SK-N-SH (cell line): ENCODE measurements at regions not wholly inside any gene's neighbourhood (a gene's known extent, or its start where the extent isn't known, plus 50 kb on each side); places are given as distances from the start of the nearest gene placed in this dataset.

ENCODE experiments used
- CTCF ChIA-PET: fragments of 300-600, 350-600 bp; formaldehyde crosslinking; extraction: SDS; loops from one replicate; lab custom pipeline; 2021; lab: Yijun Ruan, JAX
- POLR2A ChIA-PET: fragments of 350-600 bp; sonication (Branson Sonifier 250); formaldehyde crosslinking; extraction: SDS; loops from one replicate; lab custom pipeline; 2020; ENCODE audit warnings: antibody characterized with exemption, inconsistent platforms; lab: Yijun Ruan, JAX
- DNase-seq: peaks from one replicate; pipeline ENCODE4 v3.0.0; 2012
- H2AFZ ChIP-seq: fragments of 200-600 bp; sonication (generic); 2 replicates; pipeline ENCODE4 v1.8.1; 2016; ENCODE audit warnings: antibody characterized with exemption, mild to moderate bottlenecking, low read depth
- H3F3A ChIP-seq: fragments of 200-600 bp; sonication (generic); replicated peaks from 2 replicates; pipeline ENCODE3; 2016; ENCODE audit warnings: antibody characterized with exemption, mild to moderate bottlenecking; ENCODE audit not compliant: insufficient read depth
- H3K27ac ChIP-seq, 2 experiments: fragments of 200-500 bp in 1 of 2; fragments of 200-600 bp in 1 of 2; sonication (Bioruptor generic) in 1 of 2; sonication (generic), shearing (Covaris generic) in 1 of 2; 2 replicates each; pipeline versions ENCODE4 v1.5.1 to v1.6.1; 2014 to 2016; ENCODE audit warnings: low read depth in 2 of 2, inconsistent platforms in 1 of 2, low read length in 1 of 2, mild to moderate bottlenecking in 1 of 2, mixed read lengths in 1 of 2
- H3K27me3 ChIP-seq: fragments of 200-600 bp; sonication (generic), shearing (Covaris generic); 2 replicates; pipeline ENCODE4 v1.6.1; 2016; ENCODE audit warnings: mixed run types; ENCODE audit not compliant: insufficient read depth
- H3K36me3 ChIP-seq, 2 experiments: fragments of 200-500 bp in 1 of 2; fragments of 200-600 bp in 1 of 2; sonication (Bioruptor generic) in 1 of 2; sonication (generic) in 1 of 2; replicated peaks in 1 of 2; 2 replicates each; pipeline versions ENCODE3 to v1.5.1; 2014 to 2016; ENCODE audit warnings: low read length in 1 of 2, mild to moderate bottlenecking in 1 of 2; ENCODE audit not compliant: insufficient read depth in 2 of 2, control insufficient read depth in 1 of 2
- H3K4me1 ChIP-seq, 2 experiments: fragments of 200-500 bp in 1 of 2; fragments of 200-600 bp in 1 of 2; sonication (Bioruptor generic) in 1 of 2; sonication (generic), shearing (Covaris generic) in 1 of 2; 2 replicates each; pipeline versions ENCODE4 v1.5.1 to v1.6.1; 2014 to 2016; ENCODE audit warnings: low read depth in 1 of 2, low read length in 1 of 2, mixed run types in 1 of 2; ENCODE audit not compliant: insufficient read depth in 2 of 2, control insufficient read depth in 1 of 2
- H3K4me2 ChIP-seq: fragments of 200-600 bp; sonication (generic), shearing (Covaris generic); 2 replicates; pipeline ENCODE4 v1.6.1; 2017; ENCODE audit warnings: mixed run types
- H3K4me3 ChIP-seq, 2 experiments: fragments of 200-500 bp in 1 of 2; fragments of 200-600 bp in 1 of 2; sonication (Bioruptor generic) in 1 of 2; sonication (generic), shearing (Covaris generic) in 1 of 2; 2 replicates each; pipeline versions ENCODE4 v1.5.1 to v1.8.1; 2014 to 2016; ENCODE audit warnings: low read depth in 2 of 2, inconsistent platforms in 1 of 2, low read length in 1 of 2, mild to moderate bottlenecking in 1 of 2, mixed read lengths in 1 of 2, moderate library complexity in 1 of 2
- H3K79me2 ChIP-seq: fragments of 200-600 bp; sonication (generic); 2 replicates; pipeline ENCODE4 v1.8.1; 2017; ENCODE audit warnings: mild to moderate bottlenecking; ENCODE audit not compliant: insufficient read depth
- H3K9ac ChIP-seq: fragments of 200-600 bp; sonication (generic); 2 replicates; pipeline ENCODE4 v1.6.1; 2017; ENCODE audit warnings: mixed run types
- H3K9me2 ChIP-seq: fragments of 200-600 bp; sonication (generic); 2 replicates; pipeline ENCODE4 v1.6.1; 2017; ENCODE audit warnings: mixed run types
- H3K9me3 ChIP-seq: fragments of 200-600 bp; sonication (generic); 2 replicates; pipeline ENCODE4 v1.6.1; 2017; ENCODE audit warnings: mixed run types, mild to moderate bottlenecking, moderate library complexity
- H4K20me1 ChIP-seq: fragments of 200-600 bp; sonication (generic); 2 replicates; pipeline ENCODE4 v1.6.1; 2017; ENCODE audit warnings: mild to moderate bottlenecking, mixed run types; ENCODE audit not compliant: insufficient read depth
- ELF1 ChIP-seq: IDR thresholded peaks from 2 replicates; pipeline ENCODE4 v1.4.0; 2012
- EZH2phosphoT487 ChIP-seq: fragments of 200-600 bp; sonication (generic); IDR thresholded peaks from 2 replicates; pipeline ENCODE4 v1.6.1; 2017; ENCODE audit warnings: low read depth, mixed run types, mild to moderate bottlenecking, antibody characterized with exemption, moderate library complexity, borderline replicate concordance
- FOSL2 ChIP-seq: IDR thresholded peaks from 2 replicates; pipeline ENCODE4 v1.4.0; 2012; ENCODE audit warnings: low read depth, mild to moderate bottlenecking, moderate library complexity, borderline replicate concordance
- FOXM1 ChIP-seq: IDR thresholded peaks from 2 replicates; pipeline ENCODE4 v1.4.0; 2012; ENCODE audit warnings: low read depth, mild to moderate bottlenecking
- JUND ChIP-seq: IDR thresholded peaks from 2 replicates; pipeline ENCODE4 v1.4.0; 2012
- MAX ChIP-seq: IDR thresholded peaks from 2 replicates; pipeline ENCODE4 v1.4.0; 2012; ENCODE audit warnings: low read depth
- MXI1 ChIP-seq: IDR thresholded peaks from 2 replicates; pipeline ENCODE4 v1.6.1; 2012; ENCODE audit warnings: mild to moderate bottlenecking, low read depth, low read length, improper control_type of control experiment
- NFIC ChIP-seq: IDR thresholded peaks from 2 replicates; pipeline ENCODE4 v1.4.0; 2012; ENCODE audit warnings: borderline replicate concordance
- NRF1 ChIP-seq: IDR thresholded peaks from 2 replicates; pipeline ENCODE4 v1.6.1; 2012; ENCODE audit warnings: low read depth, mild to moderate bottlenecking, low read length
- POLR2AphosphoS5 ChIP-seq: IDR thresholded peaks from 2 replicates; pipeline ENCODE4 v1.6.1; 2012; ENCODE audit warnings: low read depth, low read length
- REST ChIP-seq: IDR thresholded peaks from 2 replicates; pipeline ENCODE4 v1.6.1; 2012; ENCODE audit warnings: mild to moderate bottlenecking, low read depth, low read length, moderate library complexity
- RFX5 ChIP-seq: IDR thresholded peaks from 2 replicates; pipeline ENCODE4 v1.6.1; 2012; ENCODE audit warnings: mild to moderate bottlenecking, improper control_type of control experiment, low read length
- SIN3A ChIP-seq: IDR thresholded peaks from 2 replicates; pipeline ENCODE4 v1.6.1; 2012; ENCODE audit warnings: low read depth, mild to moderate bottlenecking, low read length, moderate library complexity, borderline replicate concordance
- TAF1 ChIP-seq: IDR thresholded peaks from 2 replicates; pipeline ENCODE4 v1.6.1; 2012; ENCODE audit warnings: low read depth, mild to moderate bottlenecking, low read length, moderate library complexity, borderline replicate concordance
- TEAD4 ChIP-seq: IDR thresholded peaks from 2 replicates; pipeline ENCODE4 v1.4.0; 2012; ENCODE audit warnings: mild to moderate bottlenecking, borderline replicate concordance; ENCODE audit not compliant: insufficient read depth
- USF1 ChIP-seq: IDR thresholded peaks from 2 replicates; pipeline ENCODE4 v1.4.0; 2012; ENCODE audit warnings: low read depth, borderline replicate concordance
- USF2 ChIP-seq: fragments of 150-350 bp; IDR thresholded peaks from 2 replicates; pipeline ENCODE4 v1.6.1; 2017; ENCODE audit warnings: antibody characterized with exemption, low read length, low read depth, borderline replicate concordance

- no peak overlapping the region for H3K4me3 ChIP-seq
- no peak overlapping the region for H3K27ac ChIP-seq
- H3K4me2 ChIP-seq = no peak overlapping the region
- POLR2A ChIA-PET = no interaction called here
- H3K27me3 ChIP-seq = no peaks in the 10 kb centered on the region
- H4K20me1 ChIP-seq = no peaks in the 10 kb centered on the region
- TF ChIP-seq FOXM1 (no peak), POLR2AphosphoS5 (no peak), RFX5 (no peak), USF2 (no peak), USF1 (no peak), NFIC (no peak), MAX (no peak), FOSL2 (no peak), TAF1 (no peak), MXI1 (no peak), NRF1 (no peak), SIN3A (no peak), REST (no peak), EZH2phosphoT487 (no peak), ELF1 (no peak), TEAD4 (no peak), JUND (no peak)
- no peaks in the 10 kb centered on the region for H3K9me3 ChIP-seq
- CTCF ChIA-PET = interaction anchor here (1.0 kb wide), 1 partner anchor 9 kb away, joined by 3 read pairs; no protein-coding TSS in a partner anchor
- H3F3A ChIP-seq = no peaks in the 10 kb centered on the region
- no peak overlapping the region for H3K9ac ChIP-seq
- H3K4me1 ChIP-seq = peaks cover 0 to 17% of the 10 kb centered on the region in 2 experiments; a peak in 2 of 4 replicates
- H3K79me2 ChIP-seq = no peaks in the 10 kb centered on the region
- DNase-seq = no peak
- H3K36me3 ChIP-seq = no peaks in the 10 kb centered on the region
- H3K9me2 ChIP-seq = no peaks in the 10 kb centered on the region
- H2AFZ ChIP-seq = no peak overlapping the region
Measured at GRCh38 chr11:37104380-37104779, 506.3 kb upstream of the RAG2 start.
